ENCODE measurements at regions not wholly inside any gene's neighbourhood (a gene's known extent, or its start where the extent isn't known, plus 50 kb on each side); places are given as distances from the start of the nearest gene placed in this dataset.
"Not testable (repeated sequence)": the region's sequence is repeated elsewhere in the genome, so short reads cannot be mapped to it uniquely, and the experiment has no call there.

DNA sequence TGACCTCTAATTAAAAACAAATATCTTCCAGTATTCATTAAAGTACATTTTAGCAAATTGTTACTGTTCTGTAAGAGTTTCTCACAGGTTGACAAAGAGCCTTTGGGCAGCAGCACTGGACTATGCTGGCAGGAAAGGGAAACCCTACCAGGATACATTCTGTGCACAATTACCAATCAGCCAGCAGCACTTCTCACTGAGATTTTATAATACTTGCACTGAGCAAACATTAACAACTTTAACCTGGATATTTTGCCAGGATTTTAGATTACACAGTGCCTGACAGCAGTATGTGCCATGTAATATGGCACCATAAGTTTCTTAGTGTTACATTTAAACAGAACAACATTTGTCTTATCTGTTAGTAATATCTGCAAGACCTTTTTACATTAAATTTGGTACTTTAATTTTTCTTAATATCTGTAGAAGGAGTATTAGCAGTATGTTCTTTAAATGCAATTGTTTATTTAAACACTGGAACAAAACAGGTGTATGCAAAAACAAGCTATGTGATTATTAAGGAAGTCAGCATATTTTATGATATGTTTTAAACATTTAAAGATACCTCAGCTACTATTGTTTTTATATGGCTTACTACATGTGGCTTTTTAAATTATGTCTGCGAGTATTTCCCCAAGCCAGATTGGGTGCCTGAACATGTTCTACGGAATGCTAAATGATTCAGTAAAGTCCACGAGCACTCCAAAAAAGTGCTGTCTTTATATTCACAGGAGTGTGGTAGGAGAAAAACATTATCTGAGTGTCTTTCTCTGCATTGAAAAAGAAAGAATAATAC, 699.0 kb upstream of the LUZP2 start:
- in situ Hi-C loops (cut with HindIII; ENCODE audit: low pct_ligation_motif_present, low pct_unique_long_range_greater_than_20kb, low sequenced_read_pairs), result no loop called here
- DNase-seq, result no peak

DNA sequence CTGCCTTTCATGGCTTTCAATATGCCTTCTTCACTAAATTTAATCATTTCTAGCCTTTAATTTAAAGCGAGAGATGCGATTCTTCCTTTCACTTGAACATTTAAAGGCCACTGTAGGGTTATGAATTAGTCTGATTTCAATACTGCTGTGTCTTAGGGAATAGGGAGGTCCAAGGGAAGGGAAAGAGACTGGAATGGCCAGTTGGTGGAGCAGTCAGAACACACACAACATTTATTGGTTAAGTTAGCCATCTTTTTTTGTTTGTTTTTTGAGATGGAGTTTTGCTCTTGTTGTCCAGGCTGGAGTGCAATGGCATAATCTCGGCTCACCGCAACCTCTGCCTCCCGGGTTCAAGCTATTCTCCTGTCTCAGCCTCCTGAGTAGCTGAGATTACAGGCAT, 662.5 kb upstream of the LUZP2 start:
- in situ Hi-C loops (cut with HindIII; ENCODE audit: low pct_ligation_motif_present, low pct_unique_long_range_greater_than_20kb, low sequenced_read_pairs), result not testable (repeated sequence)
- DNase-seq, result peak; percentile 15

DNA sequence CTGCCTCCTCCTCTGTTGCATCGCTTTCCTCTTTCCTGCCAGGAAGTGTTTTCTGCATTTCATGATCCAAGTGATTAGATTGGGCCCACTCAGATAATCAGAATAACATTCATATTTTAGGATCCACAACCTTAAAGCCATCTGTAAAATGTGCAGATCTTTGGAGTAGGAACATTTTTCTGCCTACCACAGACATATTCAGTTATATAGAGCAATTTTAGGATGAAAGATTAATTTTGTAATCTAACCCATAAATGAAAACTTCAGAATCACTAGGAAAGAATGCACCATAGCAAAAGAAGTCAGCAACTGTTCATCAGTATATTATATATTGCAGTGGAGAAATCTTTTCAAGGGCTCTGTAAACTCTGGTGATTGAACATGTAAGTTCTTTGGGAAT, 659.9 kb upstream of the LUZP2 start:
- DNase-seq, result no peak
- in situ Hi-C loops (cut with HindIII; ENCODE audit: low pct_ligation_motif_present, low pct_unique_long_range_greater_than_20kb, low sequenced_read_pairs), result no loop called here

DNA sequence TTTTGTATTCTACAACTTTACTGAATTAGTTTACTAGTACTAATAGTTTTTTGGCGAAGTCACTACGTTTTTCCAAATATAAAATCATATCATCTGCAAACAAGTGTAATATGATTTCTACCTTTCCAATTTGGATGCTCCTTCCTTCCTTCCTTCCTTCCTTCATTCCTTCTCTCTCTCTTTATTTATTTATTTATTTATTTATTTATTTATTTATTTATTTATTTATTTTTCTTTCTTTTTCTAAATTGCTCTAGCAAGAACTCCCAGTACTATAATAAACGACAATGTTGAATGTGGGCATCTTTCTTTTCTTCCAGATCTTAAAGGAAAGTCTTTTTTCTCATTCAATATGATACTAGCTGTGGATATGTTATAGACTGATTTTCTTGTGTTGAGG, 656.0 kb upstream of the LUZP2 start:
- no peak for DNase-seq
- in situ Hi-C loops (cut with HindIII; ENCODE audit: low pct_ligation_motif_present, low pct_unique_long_range_greater_than_20kb, low sequenced_read_pairs), result no loop called here

DNA sequence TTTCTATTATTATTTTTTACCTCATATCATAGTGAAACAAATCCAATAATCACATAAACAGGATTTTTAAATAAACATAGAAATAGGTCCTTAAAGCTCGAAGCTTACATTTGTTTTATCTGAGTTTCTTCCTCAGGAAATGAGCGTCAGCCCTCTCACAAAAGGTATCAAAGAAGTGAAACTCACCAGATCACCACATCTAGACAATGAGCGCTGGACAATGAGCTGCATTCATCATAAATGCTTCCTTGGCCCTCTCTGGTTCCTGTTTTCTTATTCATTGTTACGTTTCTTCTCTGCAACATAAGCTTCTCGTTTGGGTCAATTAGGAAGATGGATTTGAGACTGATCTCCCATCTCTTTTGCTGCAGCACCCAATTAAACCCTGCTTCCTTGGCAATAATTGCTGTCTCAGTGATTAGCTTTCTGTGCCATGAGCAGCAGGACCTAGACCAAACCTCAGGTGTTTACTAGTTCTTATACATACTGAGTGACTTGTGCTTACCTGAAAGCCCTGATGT, 649.9 kb upstream of the LUZP2 start:
- DNase-seq, result no peak
- in situ Hi-C loops (cut with HindIII; ENCODE audit: low pct_ligation_motif_present, low pct_unique_long_range_greater_than_20kb, low sequenced_read_pairs), result no loop called here

- in situ Hi-C loops (cut with HindIII; ENCODE audit: low pct_ligation_motif_present, low pct_unique_long_range_greater_than_20kb, low sequenced_read_pairs), result no loop called here
- DNase-seq, result no peak
These were observed 645.6 kb upstream of the LUZP2 start for GRCh38 chr11:23851216-23851615.

GRCh38 chr11:23856654-23857053, 640.2 kb upstream of the LUZP2 start:
- DNase-seq, result no peak
- in situ Hi-C loops (cut with HindIII; ENCODE audit: low pct_ligation_motif_present, low pct_unique_long_range_greater_than_20kb, low sequenced_read_pairs), result no loop called here

DNA sequence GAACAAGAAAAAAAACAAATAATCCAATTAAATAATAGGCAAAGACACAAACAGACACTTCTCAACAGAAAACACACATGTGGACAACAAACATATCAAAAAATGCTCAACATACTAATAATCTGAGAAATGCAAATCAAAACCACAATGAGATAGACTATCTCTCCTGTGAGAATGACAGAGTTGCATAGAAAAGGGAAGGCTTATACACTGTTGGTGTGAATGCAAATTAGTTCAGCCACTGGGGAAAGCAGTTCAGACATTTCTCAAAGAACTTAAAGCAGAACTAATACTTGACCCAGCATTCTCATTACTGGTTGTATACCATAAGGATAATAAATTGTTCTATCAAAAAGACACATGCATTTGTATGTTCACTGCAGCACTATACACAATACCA, 637.8 kb upstream of the LUZP2 start:
- in situ Hi-C loops (cut with HindIII; ENCODE audit: low pct_ligation_motif_present, low pct_unique_long_range_greater_than_20kb, low sequenced_read_pairs), result no loop called here
- no peak for DNase-seq

- no peak for DNase-seq
- in situ Hi-C loops (cut with HindIII; ENCODE audit: low pct_ligation_motif_present, low pct_unique_long_range_greater_than_20kb, low sequenced_read_pairs), result no loop called here
These were observed 635.2 kb upstream of the LUZP2 start for GRCh38 chr11:23861615-23862014.

GRCh38 chr11:23865341-23865975, 631.4 kb upstream of the LUZP2 start:
- no peak for DNase-seq
- in situ Hi-C loops (cut with HindIII; ENCODE audit: low pct_ligation_motif_present, low pct_unique_long_range_greater_than_20kb, low sequenced_read_pairs), result no loop called here

- DNase-seq, result no peak
- in situ Hi-C loops (cut with HindIII; ENCODE audit: low pct_ligation_motif_present, low pct_unique_long_range_greater_than_20kb, low sequenced_read_pairs), result no loop called here
These were observed 630.2 kb upstream of the LUZP2 start for GRCh38 chr11:23866641-23867040.

- DNase-seq, result no peak
- in situ Hi-C loops (cut with HindIII; ENCODE audit: low pct_ligation_motif_present, low pct_unique_long_range_greater_than_20kb, low sequenced_read_pairs), result no loop called here
These were observed 627.2 kb upstream of the LUZP2 start for GRCh38 chr11:23869671-23870070.

DNA sequence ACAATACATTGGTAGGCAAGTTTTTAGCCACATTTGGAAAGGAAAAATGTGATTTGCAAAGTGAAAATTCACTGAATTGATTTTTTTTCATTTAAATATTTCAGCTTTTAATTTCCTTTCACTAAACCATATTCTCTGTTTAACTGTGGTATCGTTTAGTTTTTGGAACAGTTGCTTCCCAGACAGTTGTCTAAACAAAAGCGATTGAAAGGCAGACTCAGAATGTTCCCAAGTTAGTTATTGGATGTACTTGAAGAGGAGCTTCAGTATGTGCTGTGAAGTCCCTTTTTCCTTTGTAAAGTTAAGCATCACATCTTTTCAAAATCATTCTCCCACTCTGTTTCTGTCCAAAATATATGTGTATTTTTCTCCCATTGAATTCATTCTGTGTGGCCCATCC, 623.4 kb upstream of the LUZP2 start:
- no peak for DNase-seq
- in situ Hi-C loops (cut with HindIII; ENCODE audit: low pct_ligation_motif_present, low pct_unique_long_range_greater_than_20kb, low sequenced_read_pairs), result no loop called here

- no peak for DNase-seq
- in situ Hi-C loops (cut with HindIII; ENCODE audit: low pct_ligation_motif_present, low pct_unique_long_range_greater_than_20kb, low sequenced_read_pairs), result no loop called here
These were observed 621.5 kb upstream of the LUZP2 start for GRCh38 chr11:23875176-23875850.

DNA sequence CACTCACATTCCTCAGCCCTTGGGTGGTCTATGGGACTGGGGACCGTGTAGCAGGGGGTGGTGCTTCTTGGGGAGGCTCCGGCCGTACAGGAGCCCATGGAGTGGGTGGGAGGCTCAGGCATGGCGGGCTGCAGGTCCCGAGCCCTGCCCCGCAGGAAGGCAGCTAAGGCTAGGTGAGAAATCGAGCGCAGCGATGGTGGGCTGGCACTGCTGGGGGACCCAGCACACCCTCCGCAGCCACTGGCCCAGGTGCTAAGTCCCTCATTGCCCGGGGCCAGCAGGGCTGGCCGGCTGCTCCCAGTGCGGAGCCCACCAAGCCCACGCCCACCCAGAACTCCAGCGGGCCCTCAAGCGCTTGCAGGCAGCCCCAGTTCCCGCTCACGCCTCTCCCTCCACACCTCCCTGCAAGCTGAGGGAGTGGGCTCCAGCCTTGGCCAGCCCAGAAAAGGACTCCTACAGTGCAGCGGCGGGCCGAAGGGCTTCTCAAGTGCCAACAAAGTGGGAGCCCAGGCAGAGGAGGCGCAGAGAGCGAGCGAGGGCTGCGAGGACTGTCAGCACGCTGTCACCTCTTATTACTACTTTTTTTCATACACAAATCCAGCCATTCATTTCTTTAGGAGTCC, 613.3 kb upstream of the LUZP2 start:
- DNase-seq; in situ Hi-C loops (cut with HindIII; ENCODE audit: low pct_ligation_motif_present, low pct_unique_long_range_greater_than_20kb, low sequenced_read_pairs): not testable (repeated sequence)

DNA sequence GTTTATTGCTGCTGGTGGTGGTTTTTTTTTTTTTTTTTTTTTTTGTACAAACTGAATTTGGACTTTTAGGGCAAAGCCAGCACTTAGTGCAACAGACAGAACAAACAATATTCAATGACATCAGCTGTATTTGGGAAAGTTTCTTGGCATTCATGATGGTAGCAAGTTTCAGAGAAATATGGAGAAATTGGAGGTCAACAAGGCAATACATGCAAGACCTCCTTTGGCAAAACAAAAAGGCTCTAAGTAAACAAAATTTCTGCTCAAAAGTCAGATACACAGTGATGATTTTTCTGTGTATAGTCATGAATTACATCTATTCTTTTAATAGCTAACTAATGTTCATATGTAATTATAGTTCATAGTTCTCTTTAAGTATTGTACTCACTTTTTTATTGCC, 612.5 kb upstream of the LUZP2 start:
- in situ Hi-C loops (cut with HindIII; ENCODE audit: low pct_ligation_motif_present, low pct_unique_long_range_greater_than_20kb, low sequenced_read_pairs), result no loop called here
- DNase-seq, result no peak

- no peak for DNase-seq
- in situ Hi-C loops (cut with HindIII; ENCODE audit: low pct_ligation_motif_present, low pct_unique_long_range_greater_than_20kb, low sequenced_read_pairs), result no loop called here
These were observed 611.1 kb upstream of the LUZP2 start for GRCh38 chr11:23885801-23886200.

GRCh38 chr11:23887122-23887521, 609.7 kb upstream of the LUZP2 start:
- in situ Hi-C loops (cut with HindIII; ENCODE audit: low pct_ligation_motif_present, low pct_unique_long_range_greater_than_20kb, low sequenced_read_pairs); DNase-seq: not testable (repeated sequence)

DNA sequence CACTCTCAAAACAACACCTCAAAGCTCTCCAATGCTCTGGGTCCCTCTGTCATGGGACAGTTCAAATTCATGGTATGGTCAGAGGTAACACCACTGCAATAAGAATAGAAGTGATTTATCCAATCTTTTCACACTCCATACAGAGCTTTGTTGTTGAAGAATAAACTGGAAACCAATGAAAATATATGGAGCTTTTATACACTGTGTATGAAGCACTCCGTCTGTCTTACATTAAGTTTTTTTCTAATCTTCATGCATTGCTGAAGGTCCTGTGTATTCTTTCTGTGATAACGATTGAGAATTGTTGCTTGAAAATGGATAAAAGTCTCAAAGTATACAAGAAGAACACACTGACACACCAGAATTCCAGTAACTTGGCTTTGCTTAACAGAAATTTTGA, 603.7 kb upstream of the LUZP2 start:
- in situ Hi-C loops (cut with HindIII; ENCODE audit: low pct_ligation_motif_present, low pct_unique_long_range_greater_than_20kb, low sequenced_read_pairs), result no loop called here
- no peak for DNase-seq

Measured in ACHN (cell line).